PC-3 (cell line): ENCODE measurements at regions not wholly inside any gene's neighbourhood (a gene's known extent, or its start where the extent isn't known, plus 50 kb on each side); places are given as distances from the start of the nearest gene placed in this dataset.
A peak's percentile ranks its signal among the peaks of the same experiment; 100 is the strongest.

Source experiments
- EZH2 ChIP-seq: fragments of 300-600 bp; sonication (generic); IDR thresholded peaks from one replicate; pipeline ENCODE4 v1.6.1; 2017; ENCODE audit warnings: antibody characterized with exemption, mild to moderate bottlenecking, low read length; ENCODE audit not compliant: unreplicated experiment
- EZH2phosphoT487 ChIP-seq: fragments of 300-600 bp; sonication (generic); IDR thresholded peaks from 2 replicates; pipeline ENCODE4 v1.6.1; 2018; ENCODE audit warnings: mild to moderate bottlenecking, antibody characterized with exemption, low read length, borderline replicate concordance
- TF ChIP-seq, protein P1 (sequence below): fragments of 300-600 bp; sonication (generic); conservative IDR thresholded peaks from 2 replicates; pipeline ENCODE4 v1.5.1; 2017; ENCODE audit warnings: antibody characterized with exemption, low read depth, mild to moderate bottlenecking, low read length

GRCh38 chr2:136384531-136385303 lies 266.8 kb upstream of the CXCR4 start:
- TF ChIP-seq, protein P1, sequence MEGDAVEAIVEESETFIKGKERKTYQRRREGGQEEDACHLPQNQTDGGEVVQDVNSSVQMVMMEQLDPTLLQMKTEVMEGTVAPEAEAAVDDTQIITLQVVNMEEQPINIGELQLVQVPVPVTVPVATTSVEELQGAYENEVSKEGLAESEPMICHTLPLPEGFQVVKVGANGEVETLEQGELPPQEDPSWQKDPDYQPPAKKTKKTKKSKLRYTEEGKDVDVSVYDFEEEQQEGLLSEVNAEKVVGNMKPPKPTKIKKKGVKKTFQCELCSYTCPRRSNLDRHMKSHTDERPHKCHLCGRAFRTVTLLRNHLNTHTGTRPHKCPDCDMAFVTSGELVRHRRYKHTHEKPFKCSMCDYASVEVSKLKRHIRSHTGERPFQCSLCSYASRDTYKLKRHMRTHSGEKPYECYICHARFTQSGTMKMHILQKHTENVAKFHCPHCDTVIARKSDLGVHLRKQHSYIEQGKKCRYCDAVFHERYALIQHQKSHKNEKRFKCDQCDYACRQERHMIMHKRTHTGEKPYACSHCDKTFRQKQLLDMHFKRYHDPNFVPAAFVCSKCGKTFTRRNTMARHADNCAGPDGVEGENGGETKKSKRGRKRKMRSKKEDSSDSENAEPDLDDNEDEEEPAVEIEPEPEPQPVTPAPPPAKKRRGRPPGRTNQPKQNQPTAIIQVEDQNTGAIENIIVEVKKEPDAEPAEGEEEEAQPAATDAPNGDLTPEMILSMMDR: peak; percentile 78
- TF ChIP-seq EZH2 (no peak), EZH2phosphoT487 (no peak)
